Esophagus muscularis mucosa (tissue), 4 donors: ENCODE measurements at regions not wholly inside any gene's neighbourhood (a gene's known extent, or its start where the extent isn't known, plus 50 kb on each side); places are given as distances from the start of the nearest gene placed in this dataset.

Experiments used
- DNase-seq: peaks from one replicate; pipeline ENCODE4 v3.0.0-alpha.2; 2017; ENCODE audit errors: extremely low spot score
- H3K27ac ChIP-seq, 4 donors: fragments of 200-600 bp; sonication (generic); replicated peaks in 1 of 4; 1 replicate in 3 of 4; 2 replicates in 1 of 4; pipeline ENCODE4 v1.5.1; 2016 to 2019; ENCODE audit warnings: mild to moderate bottlenecking in 1 of 4
- H3K27me3 ChIP-seq, 4 donors: fragments of 200-600 bp; sonication (generic); one replicate each; pipeline versions ENCODE4 v1.5.1 to v1.6.0; 2016 to 2019
- H3K36me3 ChIP-seq, 4 donors: fragments of 200-600 bp; sonication (generic); one replicate each; pipeline ENCODE4 v1.5.1; 2016 to 2019
- H3K4me1 ChIP-seq, 4 donors: fragments of 200-600 bp; sonication (generic); one replicate each; pipeline ENCODE4 v1.5.1; 2016 to 2019
- H3K4me3 ChIP-seq, 4 donors: fragments of 200-600 bp; sonication (generic); 1 replicate in 2 of 4; 2 replicates in 2 of 4; pipeline ENCODE4 v1.5.1; 2016 to 2019; ENCODE audit warnings: mild to moderate bottlenecking in 4 of 4, moderate library complexity in 1 of 4
- H3K9me3 ChIP-seq, 4 donors: fragments of 200-600 bp; sonication (generic); 1 replicate in 3 of 4; 2 replicates in 1 of 4; pipeline ENCODE4 v1.5.1; 2016 to 2019
- EP300 ChIP-seq: sonication (generic); formaldehyde crosslinking; IDR thresholded peaks from one replicate; pipeline ENCODE4 v1.6.1; 2017; ENCODE audit warnings: antibody characterized with exemption
- POLR2A ChIP-seq: fragments of 450-650 bp; IDR thresholded peaks from one replicate; pipeline ENCODE4 v1.6.1; 2017; ENCODE audit warnings: antibody characterized with exemption, moderate library complexity, mild to moderate bottlenecking, low read depth
- POLR2AphosphoS5 ChIP-seq, 2 donors: sonication (generic); formaldehyde crosslinking; IDR thresholded peaks; one replicate each; pipeline ENCODE4 v1.6.1; 2017; ENCODE audit warnings: antibody characterized with exemption in 2 of 2
- WGBS: methylation state at CpG from one replicate; pipeline ENCODE4 v1.1.5; 2018; 5-methylcytosine and 5-hydroxymethylcytosine counted together
- intact Hi-C: fragments of 100-400 bp; cut with DNase I; formaldehyde crosslinking; loops from one replicate; pipeline ENCODE4 v1.15.1; 2023
- TF ChIP-seq, protein P1 (sequence below), 3 experiments: fragments of 200-600 bp in 2 of 3; fragments of 450-650 bp in 1 of 3; sonication (generic) in 2 of 3; IDR thresholded peaks; one replicate each; pipeline ENCODE4 v1.5.1; 2017 to 2019; ENCODE audit warnings: antibody characterized with exemption in 3 of 3, mild to moderate bottlenecking in 2 of 3, moderate library complexity in 1 of 3

DNA sequence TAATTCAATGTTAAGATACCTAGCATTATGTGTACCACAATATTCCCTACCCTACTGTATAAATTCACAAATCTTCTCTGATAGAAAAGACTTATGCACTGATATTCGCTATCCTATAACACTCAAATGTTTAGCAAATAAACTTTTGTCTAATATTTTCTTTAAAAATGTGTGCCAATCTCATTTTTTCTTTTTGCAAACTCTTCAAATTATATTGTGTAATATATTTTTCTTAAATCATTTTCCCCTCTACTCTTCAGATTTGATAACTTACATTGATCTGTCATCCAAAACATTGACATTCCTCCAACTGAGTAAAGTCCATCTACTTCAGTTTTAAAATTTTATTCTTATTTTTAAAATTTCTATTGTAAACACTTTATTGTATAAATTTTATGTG is 240.2 kb upstream of the CNTNAP2 start:
- 61% methylated on average over 1 of the region's 1 CpG for WGBS
- Histone ChIP-seq H3K4me3 (no peak overlapping the region), H3K9me3 (no peaks in the 10 kb centered on the region), H3K36me3 (no peaks in the 10 kb centered on the region), H3K27me3 (no peaks in the 10 kb centered on the region), H3K27ac (no peak overlapping the region), H3K4me1 (no peaks in the 10 kb centered on the region)
- no peak for TF ChIP-seq EP300
- no peak for TF ChIP-seq POLR2A
- no peak for TF ChIP-seq POLR2AphosphoS5 (IDR thresholded peaks at IDR 0.05)
- TF ChIP-seq, protein P1, sequence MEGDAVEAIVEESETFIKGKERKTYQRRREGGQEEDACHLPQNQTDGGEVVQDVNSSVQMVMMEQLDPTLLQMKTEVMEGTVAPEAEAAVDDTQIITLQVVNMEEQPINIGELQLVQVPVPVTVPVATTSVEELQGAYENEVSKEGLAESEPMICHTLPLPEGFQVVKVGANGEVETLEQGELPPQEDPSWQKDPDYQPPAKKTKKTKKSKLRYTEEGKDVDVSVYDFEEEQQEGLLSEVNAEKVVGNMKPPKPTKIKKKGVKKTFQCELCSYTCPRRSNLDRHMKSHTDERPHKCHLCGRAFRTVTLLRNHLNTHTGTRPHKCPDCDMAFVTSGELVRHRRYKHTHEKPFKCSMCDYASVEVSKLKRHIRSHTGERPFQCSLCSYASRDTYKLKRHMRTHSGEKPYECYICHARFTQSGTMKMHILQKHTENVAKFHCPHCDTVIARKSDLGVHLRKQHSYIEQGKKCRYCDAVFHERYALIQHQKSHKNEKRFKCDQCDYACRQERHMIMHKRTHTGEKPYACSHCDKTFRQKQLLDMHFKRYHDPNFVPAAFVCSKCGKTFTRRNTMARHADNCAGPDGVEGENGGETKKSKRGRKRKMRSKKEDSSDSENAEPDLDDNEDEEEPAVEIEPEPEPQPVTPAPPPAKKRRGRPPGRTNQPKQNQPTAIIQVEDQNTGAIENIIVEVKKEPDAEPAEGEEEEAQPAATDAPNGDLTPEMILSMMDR (IDR thresholded peaks at IDR 0.05), result no peak
- DNase-seq, result no peak
- intact Hi-C loops, result no loop called here

GRCh38 chr7:145875267-145875666 is 241.3 kb upstream of the CNTNAP2 start:
- no peak for DNase-seq
- no peaks in the 10 kb centered on the region for H3K36me3 ChIP-seq
- intact Hi-C loops, result no loop called here
- H3K4me3 ChIP-seq, result no peak overlapping the region
- no peaks in the 10 kb centered on the region for H3K4me1 ChIP-seq
- TF ChIP-seq EP300 (no peak), POLR2AphosphoS5 (IDR thresholded peaks at IDR 0.05) (no peak), POLR2A (no peak)
- TF ChIP-seq, protein P1 (IDR thresholded peaks at IDR 0.05), result no peak
- H3K27ac ChIP-seq, result no peak overlapping the region
- no peaks in the 10 kb centered on the region for H3K27me3 ChIP-seq
- H3K9me3 ChIP-seq, result no peaks in the 10 kb centered on the region

DNA sequence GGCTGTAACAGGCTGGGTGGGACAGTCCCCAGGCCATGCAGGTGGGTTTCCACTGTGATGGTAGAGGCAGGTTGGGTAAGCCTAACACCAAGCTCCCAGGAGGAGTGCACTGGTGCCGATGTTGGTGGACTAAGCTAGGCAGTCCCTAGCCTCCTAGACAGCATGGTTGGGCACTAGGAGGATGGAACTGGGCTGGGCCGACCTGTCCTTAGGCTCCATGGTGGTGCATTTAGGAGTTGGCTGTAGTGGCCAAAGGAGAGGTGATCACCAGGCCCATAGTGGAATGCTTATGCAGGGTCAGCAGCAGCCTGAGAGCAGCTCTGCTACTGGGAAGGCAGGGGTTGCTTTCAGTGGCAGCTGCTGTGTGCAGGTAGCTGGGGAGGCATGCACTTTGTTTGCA is 247.7 kb upstream of the CNTNAP2 start:
- H3K4me3 ChIP-seq, result no peak overlapping the region
- no peak overlapping the region for H3K27ac ChIP-seq
- TF ChIP-seq, protein P1 (IDR thresholded peaks at IDR 0.05), result no peak
- TF ChIP-seq POLR2AphosphoS5 (IDR thresholded peaks at IDR 0.05), result no peak
- TF ChIP-seq EP300, result no peak
- TF ChIP-seq POLR2A, result no peak
- H3K9me3 ChIP-seq, result peaks cover 0 to 7% (median 6%) of the 10 kb centered on the region in 4 donors
- intact Hi-C loops, result no loop called here
- no peak for DNase-seq
- no peaks in the 10 kb centered on the region for H3K36me3 ChIP-seq
- WGBS, result 81% methylated on average over 2 of the region's 2 CpGs
- H3K27me3 ChIP-seq, result peaks cover 0 to 3% (median 0%) of the 10 kb centered on the region in 4 donors
- H3K4me1 ChIP-seq, result no peaks in the 10 kb centered on the region

DNA sequence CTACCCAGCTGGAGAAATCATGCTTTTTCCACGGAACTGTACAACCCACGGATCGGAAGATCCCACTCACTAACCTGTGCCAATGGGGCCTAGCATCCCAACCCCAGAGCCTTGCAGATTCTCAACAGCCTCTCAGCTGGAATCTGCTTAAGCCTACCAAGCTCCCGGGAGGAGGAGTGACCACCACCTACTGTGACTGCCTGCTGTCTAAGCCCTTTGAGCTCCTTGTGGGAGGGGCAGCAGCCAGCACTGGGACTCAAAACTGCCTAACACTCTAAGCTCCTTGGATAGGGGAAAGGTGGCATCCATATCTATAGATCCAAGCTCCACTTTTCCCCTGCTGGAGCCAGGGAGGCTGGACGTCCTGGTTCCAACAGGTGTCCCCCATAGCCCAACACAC is 254.4 kb upstream of the CNTNAP2 start:
- 89% methylated on average over 3 of the region's 5 CpGs for WGBS
- intact Hi-C loops, result no loop called here

GRCh38 chr7:145860809-145861208 is 255.8 kb upstream of the CNTNAP2 start:
- no peak for TF ChIP-seq POLR2A
- TF ChIP-seq, protein P1 (IDR thresholded peaks at IDR 0.05), result no peak
- no peak for TF ChIP-seq POLR2AphosphoS5 (IDR thresholded peaks at IDR 0.05)
- TF ChIP-seq EP300, result no peak
- no peaks in the 10 kb centered on the region for H3K36me3 ChIP-seq
- no peaks in the 10 kb centered on the region for H3K4me1 ChIP-seq
- DNase-seq, result no peak
- 84% methylated on average over 1 of the region's 1 CpG for WGBS
- H3K27ac ChIP-seq, result no peak overlapping the region
- H3K9me3 ChIP-seq, result no peaks in the 10 kb centered on the region
- intact Hi-C loops, result no loop called here
- H3K4me3 ChIP-seq, result no peak overlapping the region
- H3K27me3 ChIP-seq, result no peaks in the 10 kb centered on the region

More for the DNA sequence above, 254.4 kb upstream of the CNTNAP2 start:
- Histone ChIP-seq H3K27ac (no peak overlapping the region), H3K36me3 (no peaks in the 10 kb centered on the region), H3K27me3 (no peaks in the 10 kb centered on the region), H3K4me1 (no peaks in the 10 kb centered on the region), H3K9me3 (peaks cover 0 to 5% (median 1%) of the 10 kb centered on the region in 4 donors), H3K4me3 (no peak overlapping the region)
- no peak for DNase-seq
- TF ChIP-seq POLR2A, result no peak
- TF ChIP-seq, protein P1 (IDR thresholded peaks at IDR 0.05), result no peak
- TF ChIP-seq EP300, result no peak
- no peak for TF ChIP-seq POLR2AphosphoS5 (IDR thresholded peaks at IDR 0.05)
